Pancreas (tissue), 10 donors: ENCODE measurements at regions not wholly inside any gene's neighbourhood (a gene's known extent, or its start where the extent isn't known, plus 50 kb on each side); places are given as distances from the start of the nearest gene placed in this dataset.

ENCODE experiments used
- ATAC-seq, 4 donors: fragments of 200-7000 bp; cut with Tn5 transposase; one replicate each; pipeline versions ENCODE4 v1.8.0 to v1.9.1; 2020; ENCODE audit warnings: mild to moderate bottlenecking in 4 of 4, moderate library complexity in 4 of 4
- DNase-seq, 6 donors: peaks; one replicate each; pipeline ENCODE4 v3.0.0-alpha.2; 2020
- FAIRE-seq: peaks from 2 replicates; lab custom pipeline; 2012; peaks lifted over from hg19 to GRCh38; lab: Jason Lieb, UNC
- H3K27ac ChIP-seq, 4 donors: fragments of 200-600 bp; sonication (generic); 1 replicate in 3 of 4; 2 replicates in 1 of 4; pipeline versions ENCODE4 v1.5.0 to v1.8.0; 2020
- H3K27me3 ChIP-seq, 4 donors: fragments of 200-600 bp; one replicate each; pipeline ENCODE4 v1.8.0; 2021
- H3K36me3 ChIP-seq, 3 donors: fragments of 200-600 bp; sonication (generic) in 1 of 3; one replicate each; pipeline versions ENCODE4 v1.5.0 to v1.8.0; 2020 to 2021
- H3K4me1 ChIP-seq, 3 donors: fragments of 200-600 bp; one replicate each; pipeline ENCODE4 v1.8.0; 2021
- H3K4me3 ChIP-seq, 4 donors: fragments of 200-600 bp; sonication (generic) in 2 of 4; one replicate each; pipeline versions ENCODE4 v1.5.0 to v1.8.0; 2020 to 2021
- H3K9me3 ChIP-seq, 4 donors: fragments of 200-600 bp; one replicate each; pipeline ENCODE4 v1.8.0; 2021
- CTCF ChIP-seq, 4 donors: fragments of 200-600 bp; sonication (generic) in 3 of 4; IDR thresholded peaks; one replicate each; pipeline versions ENCODE4 v1.5.0 to v1.8.0; 2021; ENCODE audit warnings: antibody characterized with exemption in 4 of 4
- WGBS, 2 donors: extraction: QIAGEN DNeasy Blood & Tissue Kit; methylation state at CpG; one replicate each; pipeline ENCODE4 v1.1.7; 2013; 5-methylcytosine and 5-hydroxymethylcytosine counted together
- intact Hi-C, 3 donors: fragments of 100-400 bp; cut with DNase I; formaldehyde crosslinking; loops; one replicate each; pipeline versions ENCODE4 v1.11.1 to v1.14.2; 2022
- donor health status: healthy with polysubstance abuse.
- donor health status: DM: no; HTN: no; CAD: no; lungs with moderate emphysema.
- donor health status: DM: no; HTN: no; CAD: no.
- donor health status: control.
- donor health status: control.
- donor health status: Bipolar disorder and iron deficiency.
- donor health status: DM: yes; HTN: yes; CAD: no.
- donor health status: DM: no; HTN: no; CAD: no.
- donor health status: DM: no; HTN: no; CAD: no.
- donor health status: DM: yes; HTN: yes; CAD: no.

- no peak for ATAC-seq
- no peak for FAIRE-seq
- Histone ChIP-seq H3K27me3 (no peaks in the 10 kb centered on the region), H3K27ac (no peak overlapping the region), H3K36me3 (no peaks in the 10 kb centered on the region), H3K4me3 (no peak overlapping the region), H3K9me3 (no peaks in the 10 kb centered on the region), H3K4me1 (no peaks in the 10 kb centered on the region)
- no peak for TF ChIP-seq CTCF (IDR thresholded peaks at IDR 0.05)
- 50 to 77% methylated on average over 1 of the region's 1 CpG for WGBS, 2 donors
- intact Hi-C loops: no loop called here
- no peak for DNase-seq
Observed at GRCh38 chr18:75797046-75797445, 369.5 kb upstream of the SMIM21 start.

- no peak for ATAC-seq
- TF ChIP-seq CTCF (IDR thresholded peaks at IDR 0.05): no peak
- 62 to 69% methylated on average over 2 of the region's 2 CpGs for WGBS, 2 donors
Observed at GRCh38 chr18:75790796-75791195, 363.3 kb upstream of the SMIM21 start.

GRCh38 chr18:75790111-75790510 is 362.6 kb upstream of the SMIM21 start:
- H3K36me3 ChIP-seq: no peaks in the 10 kb centered on the region
- H3K4me1 ChIP-seq: no peaks in the 10 kb centered on the region
- no peaks in the 10 kb centered on the region for H3K9me3 ChIP-seq
- ATAC-seq: no peak
- H3K27ac ChIP-seq: no peak overlapping the region
- TF ChIP-seq CTCF (IDR thresholded peaks at IDR 0.05): no peak
- no peak for FAIRE-seq
- H3K27me3 ChIP-seq: no peaks in the 10 kb centered on the region
- intact Hi-C loops: no loop called here
- DNase-seq: no peak
- H3K4me3 ChIP-seq: no peak overlapping the region
- WGBS, 2 donors: 62 to 77% methylated on average over 2 of the region's 2 CpGs

More at GRCh38 chr18:75790796-75791195, 363.3 kb upstream of the SMIM21 start:
- Histone ChIP-seq H3K9me3 (no peaks in the 10 kb centered on the region), H3K27me3 (no peaks in the 10 kb centered on the region), H3K36me3 (no peaks in the 10 kb centered on the region), H3K27ac (no peak overlapping the region), H3K4me1 (no peaks in the 10 kb centered on the region), H3K4me3 (no peak overlapping the region)
- FAIRE-seq (no peak), DNase-seq (no peak)
- intact Hi-C loops: no loop called here

GRCh38 chr18:75785834-75786233 is 358.3 kb upstream of the SMIM21 start:
- intact Hi-C loops: no loop called here
- Histone ChIP-seq H3K27me3 (no peaks in the 10 kb centered on the region), H3K9me3 (no peaks in the 10 kb centered on the region), H3K36me3 (no peaks in the 10 kb centered on the region), H3K4me3 (no peak overlapping the region), H3K4me1 (no peaks in the 10 kb centered on the region), H3K27ac (no peak overlapping the region)
- WGBS, 2 donors: 22 to 34% methylated on average over 3 of the region's 3 CpGs
- FAIRE-seq (no peak), DNase-seq (no peak), ATAC-seq (no peak)
- TF ChIP-seq CTCF (IDR thresholded peaks at IDR 0.05): no peak

GRCh38 chr18:75785206-75785605 is 357.7 kb upstream of the SMIM21 start:
- WGBS, 2 donors: 47 to 62% methylated on average over 2 of the region's 2 CpGs
- no peak overlapping the region for H3K27ac ChIP-seq
- DNase-seq: no peak
- FAIRE-seq: no peak
- no peak for TF ChIP-seq CTCF (IDR thresholded peaks at IDR 0.05)
- no peaks in the 10 kb centered on the region for H3K9me3 ChIP-seq
- no peak for ATAC-seq
- no peaks in the 10 kb centered on the region for H3K27me3 ChIP-seq
- H3K4me3 ChIP-seq: no peak overlapping the region
- H3K36me3 ChIP-seq: no peaks in the 10 kb centered on the region
- intact Hi-C loops: no loop called here
- no peaks in the 10 kb centered on the region for H3K4me1 ChIP-seq
